T-helper 9 cell (primary cell): ENCODE measurements at regions not wholly inside any gene's neighbourhood (a gene's known extent, or its start where the extent isn't known, plus 50 kb on each side); places are given as distances from the start of the nearest gene placed in this dataset.
"Not testable (repeated sequence)": the region's sequence is repeated elsewhere in the genome, so short reads cannot be mapped to it uniquely, and the experiment has no call there.

Experiments used
- DNase-seq: peaks from one replicate; pipeline ENCODE4 v3.0.0-alpha.2; 2020

DNA sequence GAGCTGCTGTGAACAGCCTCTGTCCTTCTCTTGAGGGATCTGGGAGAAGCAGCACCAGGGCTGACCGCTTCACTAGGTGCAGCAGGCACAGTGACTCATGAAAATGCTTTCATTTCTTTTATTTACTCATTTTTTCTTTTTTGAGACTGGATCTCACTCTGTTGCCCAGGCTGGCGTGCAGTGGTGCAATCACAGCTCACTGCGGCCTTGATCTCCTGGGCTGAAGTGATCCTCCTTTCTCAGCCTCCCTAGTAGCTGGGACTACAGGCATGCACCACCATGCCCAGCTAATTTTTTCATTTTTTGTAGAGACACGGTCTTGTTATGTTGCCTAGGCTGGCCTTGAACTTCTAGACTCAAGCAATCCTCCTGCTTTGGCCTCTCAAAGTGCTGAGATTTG, 216.8 kb upstream of the EEF2KMT start:
- DNase-seq = no peak

DNA sequence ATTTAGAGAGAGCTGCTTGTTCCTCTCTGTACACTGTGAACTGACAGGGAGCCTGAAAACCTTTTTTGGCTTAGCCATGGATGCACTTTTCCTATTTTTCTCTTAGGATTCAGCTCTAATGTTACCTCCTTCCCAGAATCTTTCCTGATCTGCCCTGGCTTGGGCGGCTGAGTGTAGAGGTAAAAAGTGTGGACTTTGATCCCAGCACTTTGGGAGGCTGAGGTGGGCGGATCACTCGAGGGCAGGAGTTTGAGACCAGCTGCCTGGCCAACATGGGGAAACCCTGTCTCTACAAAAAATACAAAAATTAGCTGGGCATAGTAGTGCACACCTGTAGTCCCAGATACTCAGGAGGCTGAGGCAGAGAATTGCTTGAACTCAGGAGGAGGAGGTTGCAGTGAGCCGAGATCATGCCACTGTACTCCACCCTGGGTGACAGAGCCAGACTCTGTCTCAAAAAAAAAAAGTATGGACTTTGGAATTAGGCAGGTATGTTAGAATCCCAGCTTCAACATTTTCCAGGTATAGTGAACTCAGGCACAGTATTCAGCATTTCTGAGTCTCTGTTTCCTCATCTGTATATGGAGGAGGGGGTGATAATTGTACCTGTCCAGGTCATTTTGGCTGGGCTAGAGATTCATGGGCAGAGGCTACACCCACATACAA, 212.5 kb upstream of the EEF2KMT start:
- no peak for DNase-seq

DNA sequence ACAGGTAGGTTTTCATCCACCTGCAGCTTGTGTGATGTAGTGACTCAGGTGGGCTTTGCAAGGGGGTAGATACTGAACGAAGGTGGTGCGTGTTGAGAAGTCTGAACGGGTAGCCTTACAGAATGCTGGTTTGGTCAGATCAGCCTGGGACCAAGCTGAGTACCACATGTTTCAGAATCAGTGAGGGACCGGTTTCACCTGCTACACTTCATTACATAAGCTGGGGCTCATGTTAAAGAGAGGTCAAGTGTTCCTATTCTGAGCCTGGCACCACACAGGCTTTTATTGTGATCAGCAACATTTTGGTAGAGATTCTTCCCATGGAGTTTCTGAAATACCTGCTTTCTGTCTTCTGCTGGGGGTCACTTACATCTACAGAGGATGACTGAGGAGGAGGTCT, 207.4 kb upstream of the EEF2KMT start:
- DNase-seq = no peak

DNA sequence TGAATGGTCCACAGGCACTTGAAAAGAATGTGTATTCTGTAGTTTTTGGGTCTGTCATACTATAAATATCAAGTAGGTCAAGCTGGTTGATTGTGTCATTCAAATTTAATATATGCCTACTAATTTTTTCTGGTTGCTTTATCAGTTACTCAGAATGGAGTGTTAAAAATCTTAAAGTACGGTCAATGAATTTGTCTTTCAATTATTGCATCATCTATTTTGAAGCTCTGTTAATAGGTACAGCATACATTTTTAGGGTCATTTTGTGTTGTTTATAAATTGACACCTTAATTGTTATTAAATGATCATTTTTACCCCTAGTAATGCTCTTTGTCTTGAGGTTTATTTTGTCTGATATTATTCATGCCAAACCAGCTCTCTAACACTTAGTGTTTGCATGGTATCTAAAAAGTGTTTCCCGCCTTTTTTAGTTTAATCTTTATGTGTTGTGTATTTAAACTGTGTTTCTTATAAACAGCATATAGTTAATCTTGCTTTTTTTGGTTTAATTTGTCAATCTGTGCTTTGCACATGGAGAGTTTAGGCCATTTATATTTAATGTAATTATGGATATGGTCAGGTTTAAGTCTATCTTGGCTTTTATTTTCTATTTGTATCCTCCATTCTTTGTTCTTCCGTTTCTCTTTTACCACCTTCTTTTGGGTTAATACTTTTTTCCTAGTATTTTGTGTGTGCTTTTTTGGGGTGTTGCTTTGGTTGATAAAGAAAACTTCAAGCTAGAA, 204.9 kb upstream of the EEF2KMT start:
- DNase-seq = no peak

DNA sequence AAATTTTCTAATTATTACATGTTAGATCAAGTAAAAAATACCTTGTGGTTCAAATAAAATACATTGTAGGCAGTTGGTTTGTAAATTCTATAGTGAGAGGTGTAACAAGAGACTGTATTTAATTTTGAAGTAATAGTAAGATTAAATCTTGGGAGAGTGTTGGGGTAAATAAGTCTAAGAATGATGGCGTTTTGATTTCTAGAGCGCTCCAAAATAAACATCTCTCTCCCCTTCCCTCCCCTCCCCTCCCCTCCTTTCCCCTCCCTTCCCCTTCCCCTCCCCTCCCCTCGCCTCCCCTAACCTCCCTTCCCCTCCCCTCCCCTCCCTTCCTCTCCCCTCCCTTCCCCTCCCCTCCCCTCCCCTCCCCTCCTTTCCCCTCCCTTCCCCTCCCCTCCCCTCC, 200.6 kb upstream of the EEF2KMT start:
- DNase-seq = no peak

DNA sequence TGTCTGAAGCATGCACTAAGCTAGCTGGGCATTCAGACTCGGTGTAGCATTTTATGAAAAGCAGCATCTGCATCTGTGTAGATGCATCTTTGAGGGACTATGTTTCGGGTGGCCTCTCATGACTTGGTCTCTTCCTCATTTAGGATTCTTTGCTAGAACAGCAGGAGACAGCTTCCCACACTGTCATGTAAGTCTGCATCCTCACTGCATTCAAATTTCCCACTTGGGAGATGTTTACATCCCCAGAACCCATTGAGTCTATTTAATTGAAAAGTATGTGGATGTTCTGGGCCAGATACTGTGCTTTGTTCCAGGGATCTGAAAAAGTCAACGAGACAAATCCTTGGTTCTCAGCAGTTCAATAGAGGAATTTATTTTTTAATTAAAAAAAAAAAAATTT, 198.6 kb upstream of the EEF2KMT start:
- no peak for DNase-seq

DNA sequence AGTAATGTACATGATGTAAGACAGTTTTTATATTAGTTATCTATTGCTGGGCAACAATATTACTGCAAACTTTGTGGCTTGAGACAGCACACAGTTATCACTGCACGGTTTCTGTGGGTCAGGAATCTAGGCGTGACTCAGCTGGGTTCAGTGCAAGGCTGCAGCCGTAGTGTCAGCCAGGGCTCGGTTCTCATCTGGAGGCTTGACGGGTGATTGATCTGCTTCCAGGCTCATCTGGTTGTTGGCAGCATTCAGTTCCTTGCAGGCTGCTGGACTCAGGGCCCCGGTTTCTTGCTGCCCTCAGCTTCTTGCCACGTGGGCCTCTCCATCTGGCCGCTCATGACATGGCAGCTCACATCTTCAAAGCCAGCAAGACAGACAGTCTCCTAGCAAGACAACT, 197.7 kb upstream of the EEF2KMT start:
- not testable (repeated sequence) for DNase-seq

DNA sequence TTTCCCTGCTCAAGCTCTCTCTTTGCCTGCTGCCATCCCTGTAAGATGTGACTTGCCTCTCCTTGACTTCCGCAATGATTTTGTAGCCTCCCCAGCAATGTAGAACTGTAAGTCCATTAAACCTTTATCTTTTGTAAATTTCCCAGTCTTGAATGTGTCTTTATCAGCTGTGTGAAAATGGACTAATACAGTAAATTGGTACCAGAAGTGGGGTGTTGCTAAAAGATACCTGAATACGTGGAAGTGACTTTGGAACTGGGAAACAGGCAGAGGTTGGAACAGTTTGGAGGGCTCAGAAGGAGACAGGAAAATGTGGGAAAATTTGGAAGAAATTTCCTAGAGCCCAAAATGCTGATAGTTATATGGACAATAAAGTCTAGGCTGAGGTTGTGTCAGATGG, 184.6 kb upstream of the EEF2KMT start:
- DNase-seq = not testable (repeated sequence)

DNA sequence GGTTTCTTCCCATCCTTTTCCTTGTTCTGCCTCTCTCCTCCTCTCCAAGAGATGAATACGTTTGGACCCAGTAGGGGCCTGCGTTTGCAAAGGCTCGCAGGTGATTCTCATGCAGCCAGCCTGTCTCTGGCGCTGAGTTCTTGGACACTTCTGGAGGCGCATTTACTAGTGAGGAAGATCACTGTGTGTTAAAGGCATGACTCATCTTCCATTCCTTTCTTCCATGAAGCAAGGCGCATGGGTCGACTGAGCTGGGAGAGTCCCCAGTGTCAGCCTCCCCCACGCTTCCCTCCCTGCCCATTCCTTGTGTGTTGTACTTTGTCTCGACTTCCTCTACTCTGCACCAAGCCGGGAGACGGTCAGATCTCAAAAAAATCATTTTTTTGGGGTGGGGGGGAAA, 159.9 kb upstream of the EEF2KMT start:
- DNase-seq = no peak

DNA sequence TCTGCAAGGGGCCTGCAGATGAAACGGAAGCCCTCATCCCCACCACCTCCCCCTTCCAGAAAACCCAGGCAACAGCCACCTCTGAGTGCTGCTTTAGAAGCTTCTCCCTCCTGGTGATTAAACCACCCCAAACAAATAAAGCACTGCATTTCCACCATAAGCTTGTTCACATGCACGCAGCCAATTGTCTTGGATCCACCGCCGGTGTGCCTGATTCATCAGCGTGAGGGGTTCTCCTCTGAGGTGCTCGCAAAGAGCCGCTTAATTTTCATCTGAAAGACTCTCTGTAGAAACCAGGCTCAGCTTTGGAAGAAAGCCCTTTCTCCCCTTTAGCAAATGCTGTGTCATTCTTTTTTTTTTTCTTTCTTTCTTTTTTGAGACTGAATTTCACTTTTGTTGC, 155.2 kb upstream of the EEF2KMT start:
- DNase-seq = no peak

DNA sequence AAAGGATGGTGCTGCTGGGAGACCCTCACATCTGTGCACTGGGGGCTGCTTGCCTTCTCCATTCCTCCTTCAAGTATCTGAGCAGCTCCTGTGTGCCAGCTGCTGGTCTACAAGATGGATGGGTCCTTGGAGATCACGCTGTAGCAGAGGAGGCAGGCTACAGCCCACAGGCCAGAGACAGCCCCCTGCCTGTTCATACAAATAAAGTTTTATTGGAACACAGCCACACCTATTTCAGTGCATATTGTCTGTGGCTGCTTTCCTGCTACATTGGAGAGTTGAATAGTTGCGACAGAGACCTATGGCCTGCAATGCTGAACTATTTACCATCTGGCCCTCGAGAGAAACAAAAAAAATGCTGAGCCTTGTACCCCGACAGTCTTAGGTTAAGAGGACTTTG, 149.8 kb upstream of the EEF2KMT start:
- DNase-seq = not testable (repeated sequence)

DNA sequence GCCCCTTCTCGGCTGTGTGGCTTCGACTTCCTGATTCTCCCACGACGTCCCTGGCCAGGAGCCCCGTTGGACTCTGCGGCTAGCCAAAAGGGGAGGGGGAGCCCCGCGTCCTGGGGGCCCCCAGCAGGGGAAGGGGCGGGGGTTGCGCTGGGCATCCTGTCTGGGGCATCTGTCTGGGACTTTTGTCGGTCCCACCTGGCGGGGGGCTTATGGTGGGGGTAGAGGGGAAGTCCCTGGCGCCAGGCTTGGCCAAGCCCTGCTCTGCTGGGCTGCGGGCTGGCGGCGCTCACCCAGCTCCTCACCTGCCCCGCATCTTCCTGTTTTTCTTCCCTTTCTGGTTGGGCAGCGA, 142.7 kb upstream of the EEF2KMT start:
- DNase-seq = not testable (repeated sequence)

DNA sequence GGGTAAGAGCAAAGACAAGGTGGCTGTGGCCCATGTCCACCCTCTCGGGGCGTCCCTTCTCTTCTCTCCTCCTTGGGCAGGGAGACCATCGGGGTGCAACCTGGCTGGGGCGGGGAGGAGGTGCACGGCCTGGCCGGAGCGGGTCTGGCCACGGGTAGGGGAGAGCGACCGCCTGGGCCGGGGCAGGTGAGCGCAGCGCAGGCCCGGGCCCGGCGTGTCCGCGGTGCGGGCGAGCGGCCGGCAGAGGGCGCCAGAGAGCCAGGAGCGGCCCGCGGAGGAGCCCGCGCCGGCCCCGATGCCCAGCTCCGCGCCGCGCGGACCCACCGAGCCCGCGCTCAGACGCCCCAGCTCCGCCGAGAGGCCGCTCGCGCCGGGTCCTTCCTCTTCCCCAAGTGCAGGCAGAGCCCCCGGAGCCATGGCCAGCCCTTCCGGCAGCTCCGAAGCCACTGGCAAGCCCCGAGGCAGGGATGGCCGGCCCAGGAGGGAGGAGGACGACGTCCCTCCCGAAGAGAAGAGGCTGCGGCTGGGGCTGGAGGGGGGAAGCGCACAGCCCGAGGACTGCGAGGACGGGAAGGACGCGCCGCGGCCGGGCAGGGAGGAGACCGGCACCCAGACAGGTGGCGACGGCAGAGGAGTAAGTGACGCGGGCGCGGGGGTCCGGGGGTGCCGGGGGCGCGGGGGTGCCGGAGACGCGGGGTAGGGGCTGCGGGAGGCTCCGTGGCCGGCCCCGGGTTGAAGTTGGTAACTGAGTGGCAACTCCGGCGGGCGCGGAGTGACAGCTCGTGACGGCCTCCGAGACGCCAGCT, 142.1 kb upstream of the EEF2KMT start:
- peak; percentile 49 for DNase-seq

DNA sequence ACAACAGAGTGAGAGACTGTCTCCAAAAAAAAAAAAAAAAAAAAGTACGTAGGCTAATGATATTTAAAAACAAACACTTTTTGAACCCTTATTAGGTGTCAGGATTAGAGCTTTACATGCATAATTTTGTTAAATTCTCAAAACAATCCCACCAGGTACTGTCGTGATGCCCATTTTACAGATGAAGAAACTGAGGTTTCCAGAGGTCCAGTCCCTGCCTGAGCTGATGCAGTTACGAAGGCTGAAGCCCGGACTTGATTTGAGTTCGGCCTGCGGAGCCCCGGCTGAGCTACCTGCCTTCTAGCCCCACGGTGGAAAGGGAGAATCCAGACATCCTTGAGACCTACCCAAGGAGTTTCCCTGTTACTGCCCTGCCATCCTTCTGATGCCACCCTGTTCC, 137.5 kb upstream of the EEF2KMT start:
- DNase-seq = no peak

DNA sequence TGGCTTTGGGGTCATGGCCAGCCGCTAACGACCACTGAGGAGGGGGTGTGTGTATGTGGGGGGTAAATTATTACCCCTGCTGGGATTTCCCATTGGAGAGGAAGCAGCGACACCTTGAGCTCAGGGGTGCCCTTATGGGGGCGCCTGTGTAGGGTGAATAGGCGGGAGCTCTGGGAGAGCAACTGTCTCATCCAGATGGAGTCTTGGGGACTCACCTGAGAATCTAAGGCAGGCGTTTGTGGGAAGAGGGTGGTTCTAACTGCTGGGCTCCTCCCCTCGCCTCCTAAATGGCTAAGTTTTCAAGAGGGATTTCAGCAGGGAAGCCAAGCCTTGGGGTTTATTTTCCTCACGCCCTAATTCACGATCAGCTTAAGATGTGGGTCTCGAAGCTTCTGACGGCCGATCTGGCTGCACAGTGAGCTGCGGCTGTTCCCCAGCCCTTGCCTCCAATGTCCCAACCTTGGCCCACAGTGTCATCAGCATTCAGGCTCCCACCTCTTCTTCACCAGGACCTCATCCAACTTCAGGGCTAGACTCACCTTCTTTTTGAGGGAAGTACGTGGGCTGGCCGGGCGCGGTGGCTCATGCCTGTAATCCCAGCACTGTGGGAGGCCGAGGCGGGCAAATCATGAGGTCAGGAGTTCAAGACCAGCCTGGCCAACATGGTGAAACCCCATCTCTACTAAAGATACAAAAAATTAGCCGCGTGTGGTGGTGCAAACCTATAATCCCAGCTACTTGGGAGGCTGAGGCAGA, 136.9 kb upstream of the EEF2KMT start:
- DNase-seq = no peak

DNA sequence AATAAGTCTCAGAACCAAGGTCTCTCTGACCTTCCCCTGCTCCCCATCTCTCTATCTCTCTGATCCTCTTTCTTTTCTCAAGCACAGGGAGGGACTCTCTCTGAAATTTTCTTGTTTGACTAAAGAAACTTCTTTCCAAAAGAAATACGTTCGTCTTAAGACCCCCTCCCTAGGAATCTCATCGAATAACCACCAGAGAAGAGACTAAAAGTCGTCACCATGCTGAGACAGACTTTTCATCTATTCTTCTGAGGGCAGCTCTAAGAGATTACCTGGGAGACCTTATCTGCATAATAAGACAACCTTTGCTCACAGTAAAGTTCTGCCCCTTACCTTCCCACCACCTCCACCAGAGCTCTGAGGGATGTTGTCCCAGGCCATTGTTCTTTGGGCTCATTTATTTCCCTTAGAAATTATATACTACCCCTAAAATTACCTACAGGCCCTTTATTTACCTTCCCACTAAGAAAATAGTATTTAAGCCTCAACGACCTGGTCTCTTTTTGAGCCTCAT, 133.7 kb upstream of the EEF2KMT start:
- DNase-seq = no peak

DNA sequence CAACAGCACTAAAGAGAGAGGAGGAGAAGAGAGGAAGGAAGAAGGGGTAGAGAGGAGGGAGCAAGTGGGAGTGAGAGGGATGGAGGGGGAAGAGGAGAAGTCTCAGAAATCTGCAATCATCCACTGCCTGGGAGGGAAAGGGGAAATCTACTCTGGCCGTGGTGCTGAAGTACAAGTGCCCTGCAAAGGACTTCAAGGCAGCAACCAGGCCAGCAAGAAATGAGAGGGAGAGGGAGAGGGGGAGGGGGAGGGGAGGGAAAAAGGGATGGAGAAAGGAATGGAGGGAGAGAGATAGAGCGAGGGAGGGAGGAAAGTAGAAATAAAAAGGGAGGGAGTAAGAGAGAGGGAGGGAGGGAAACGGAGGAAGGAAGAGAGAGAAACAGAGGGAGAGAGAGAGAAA, 130.8 kb upstream of the EEF2KMT start:
- no peak for DNase-seq

DNA sequence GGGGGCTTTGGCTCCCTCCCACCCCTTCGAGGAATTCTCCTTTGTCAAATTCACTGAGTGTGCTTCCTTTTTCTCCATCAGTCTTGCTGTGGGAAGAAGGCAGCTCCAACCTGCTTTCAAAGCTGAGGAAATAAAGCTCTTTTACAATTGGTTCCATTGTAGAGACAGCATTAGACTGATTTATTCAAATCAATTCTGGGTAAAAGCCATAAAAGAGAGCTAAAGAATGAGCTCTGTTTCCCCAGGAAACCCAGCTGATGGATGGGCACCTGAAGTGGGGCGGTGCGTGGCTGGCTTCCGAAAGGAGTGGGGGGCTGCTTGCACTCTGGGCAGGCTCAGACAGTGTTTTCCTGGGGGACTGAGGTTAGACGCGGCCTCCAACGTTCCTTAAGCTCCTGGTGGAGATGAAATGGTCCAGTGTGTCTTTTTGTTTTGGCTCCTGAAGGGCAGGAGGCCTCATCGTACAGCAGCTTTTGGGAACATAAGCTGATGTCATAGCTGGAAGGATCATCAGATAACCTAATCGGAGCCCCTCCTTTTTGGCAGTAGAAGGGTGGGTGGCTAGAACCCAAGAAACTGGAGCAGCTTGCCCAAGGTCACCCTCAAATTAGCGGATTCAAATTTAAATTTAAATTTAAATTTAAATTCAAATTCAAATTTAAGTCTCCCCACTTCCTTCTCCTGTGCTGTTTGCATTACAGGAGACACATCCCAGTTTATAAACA, 128.5 kb upstream of the EEF2KMT start:
- DNase-seq = no peak

DNA sequence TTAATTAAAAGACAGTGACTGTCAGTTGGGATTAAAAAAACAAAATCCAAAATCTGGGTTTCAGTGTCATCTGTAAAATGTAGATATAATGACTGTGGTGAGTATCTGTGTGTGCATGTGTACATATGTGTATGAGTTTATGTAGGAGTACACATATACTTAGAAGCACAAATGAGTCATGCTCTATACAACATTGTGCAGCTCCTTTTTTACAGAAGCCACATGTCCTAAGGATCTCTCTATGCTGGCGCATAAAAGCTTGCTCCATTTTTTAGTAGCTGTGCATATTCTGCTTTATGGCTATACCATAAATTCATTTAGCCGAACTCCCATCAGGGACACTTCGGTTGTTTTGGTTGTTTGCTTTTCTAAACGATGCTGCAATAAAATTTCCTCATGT, 125.2 kb upstream of the EEF2KMT start:
- DNase-seq = no peak

DNA sequence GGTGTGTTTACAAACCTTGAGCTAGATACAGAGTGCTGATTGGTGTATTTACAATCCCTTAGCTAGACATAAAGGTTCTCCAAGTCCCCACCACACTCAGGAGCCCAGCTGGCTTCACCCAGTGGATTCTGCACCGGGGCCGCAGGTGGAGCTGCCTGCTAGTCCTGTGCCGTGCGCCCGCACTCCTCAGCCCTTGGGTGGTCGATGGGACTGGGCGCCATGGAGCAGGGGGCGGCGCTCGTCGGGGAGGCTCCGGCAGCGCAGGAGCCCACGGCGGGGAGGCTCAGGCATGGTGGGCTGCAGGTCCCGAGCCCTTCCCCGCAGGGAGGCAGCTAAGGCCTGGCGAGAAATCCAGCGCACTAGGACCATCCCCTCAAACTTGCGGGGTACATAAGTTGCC, 124.2 kb upstream of the EEF2KMT start:
- DNase-seq = not testable (repeated sequence)

DNA sequence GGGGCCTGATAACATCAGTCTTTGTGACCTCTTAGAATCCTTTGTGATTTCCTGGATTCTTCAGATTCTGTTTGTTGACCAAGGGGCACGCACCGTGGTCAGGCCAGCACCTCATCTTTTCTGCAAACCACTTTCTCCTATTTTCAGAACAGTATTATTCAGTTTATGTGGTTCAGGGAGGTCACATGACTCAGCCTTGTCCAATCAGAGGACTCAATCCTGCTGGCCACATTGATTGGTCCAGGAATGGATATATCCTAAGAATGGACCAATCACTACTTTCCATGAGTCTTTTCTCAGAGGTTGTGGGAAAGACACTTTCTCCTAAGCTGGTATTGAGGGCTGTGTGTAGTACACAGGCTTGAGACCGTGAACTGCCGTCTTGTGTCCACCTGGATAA, 123.1 kb upstream of the EEF2KMT start:
- no peak for DNase-seq

DNA sequence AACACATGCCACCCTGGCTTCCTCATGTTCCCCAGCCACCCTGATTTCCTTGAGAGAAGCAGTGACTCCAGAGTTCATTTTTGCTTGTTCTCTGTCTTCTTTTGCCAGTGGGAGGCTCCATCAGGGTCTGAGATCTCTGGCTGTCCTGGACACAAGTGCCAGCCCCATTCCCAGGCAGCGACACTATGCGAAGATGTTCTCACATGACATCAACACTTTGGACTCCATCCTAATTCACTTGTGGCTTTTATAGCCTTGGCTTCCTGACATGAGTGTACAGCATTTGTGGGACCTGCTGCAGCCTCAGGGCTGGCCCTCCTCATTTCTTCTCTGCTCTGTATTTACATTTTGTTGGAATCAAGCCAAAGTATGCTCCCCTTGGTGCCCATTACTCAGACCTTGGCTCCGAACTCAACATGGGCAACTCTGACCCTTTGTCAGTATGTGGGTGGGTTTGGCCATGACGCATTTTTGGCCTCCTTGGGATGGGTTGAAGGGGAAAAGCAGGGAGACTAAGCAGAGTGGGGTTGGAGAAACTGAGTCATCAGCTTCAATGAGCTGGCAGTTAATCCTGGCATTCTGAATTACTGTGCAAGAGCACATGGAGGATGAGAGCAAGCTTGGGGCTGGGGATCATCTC, 119.0 kb upstream of the EEF2KMT start:
- no peak for DNase-seq
